GM21390 (cell line): ENCODE measurements at regions not wholly inside any gene's neighbourhood (a gene's known extent, or its start where the extent isn't known, plus 50 kb on each side); places are given as distances from the start of the nearest gene placed in this dataset.

Source experiments
- ATAC-seq: cut with Tn5 transposase; IDR thresholded peaks from one replicate; pipeline ENCODE4 v1.9.1; 2021; ENCODE audit not compliant: unreplicated experiment

GRCh38 chr3:82050382-82050781, 288.9 kb upstream of the GBE1 start:
- ATAC-seq = no peak

- no peak for ATAC-seq
These were observed 287.3 kb upstream of the GBE1 start for GRCh38 chr3:82048711-82049110.

- ATAC-seq = no peak
These were observed 283.7 kb upstream of the GBE1 start for GRCh38 chr3:82044930-82045705.

GRCh38 chr3:82038556-82038955, 277.1 kb upstream of the GBE1 start:
- ATAC-seq = no peak

GRCh38 chr3:82033186-82033585, 271.7 kb upstream of the GBE1 start:
- no peak for ATAC-seq

GRCh38 chr3:82031596-82031995, 270.2 kb upstream of the GBE1 start:
- no peak for ATAC-seq

- no peak for ATAC-seq
These were observed 269.5 kb upstream of the GBE1 start for GRCh38 chr3:82030916-82031315.

GRCh38 chr3:82022836-82023235, 261.4 kb upstream of the GBE1 start:
- ATAC-seq = no peak

GRCh38 chr3:82020282-82020681, 258.8 kb upstream of the GBE1 start:
- no peak for ATAC-seq

- no peak for ATAC-seq
These were observed 253.8 kb upstream of the GBE1 start for GRCh38 chr3:82015241-82015640.

GRCh38 chr3:82012775-82013174, 251.3 kb upstream of the GBE1 start:
- ATAC-seq = no peak

GRCh38 chr3:82011336-82011735, 249.9 kb upstream of the GBE1 start:
- ATAC-seq = no peak

- no peak for ATAC-seq
These were observed 243.8 kb upstream of the GBE1 start for GRCh38 chr3:82005266-82005665.

- no peak for ATAC-seq
These were observed 242.8 kb upstream of the GBE1 start for GRCh38 chr3:82004266-82004665.

- no peak for ATAC-seq
These were observed 241.7 kb upstream of the GBE1 start for GRCh38 chr3:82002986-82003642.

- no peak for ATAC-seq
These were observed 241.0 kb upstream of the GBE1 start for GRCh38 chr3:82002491-82002890.

GRCh38 chr3:82001276-82001923, 240.0 kb upstream of the GBE1 start:
- ATAC-seq = no peak

GRCh38 chr3:82000773-82001172, 239.3 kb upstream of the GBE1 start:
- no peak for ATAC-seq

- ATAC-seq = no peak
These were observed 238.9 kb upstream of the GBE1 start for GRCh38 chr3:82000350-82000749.

GRCh38 chr3:81998907-81999306, 237.5 kb upstream of the GBE1 start:
- no peak for ATAC-seq

GRCh38 chr3:81998139-81998755, 236.8 kb upstream of the GBE1 start:
- no peak for ATAC-seq

- ATAC-seq = no peak
These were observed 235.9 kb upstream of the GBE1 start for GRCh38 chr3:81997390-81997789.
